NCI-H524 treated with DMSO at 0.1 percent for 48 hours (cell line): ENCODE measurements at regions not wholly inside any gene's neighbourhood (a gene's known extent, or its start where the extent isn't known, plus 50 kb on each side); places are given as distances from the start of the nearest gene placed in this dataset.
"Not testable (repeated sequence)": the region's sequence is repeated elsewhere in the genome, so short reads cannot be mapped to it uniquely, and the experiment has no call there.

Experiments
- DNase-seq: peaks from one replicate; lab custom pipeline; 2025; lab: John Stamatoyannopoulos, UW

DNA sequence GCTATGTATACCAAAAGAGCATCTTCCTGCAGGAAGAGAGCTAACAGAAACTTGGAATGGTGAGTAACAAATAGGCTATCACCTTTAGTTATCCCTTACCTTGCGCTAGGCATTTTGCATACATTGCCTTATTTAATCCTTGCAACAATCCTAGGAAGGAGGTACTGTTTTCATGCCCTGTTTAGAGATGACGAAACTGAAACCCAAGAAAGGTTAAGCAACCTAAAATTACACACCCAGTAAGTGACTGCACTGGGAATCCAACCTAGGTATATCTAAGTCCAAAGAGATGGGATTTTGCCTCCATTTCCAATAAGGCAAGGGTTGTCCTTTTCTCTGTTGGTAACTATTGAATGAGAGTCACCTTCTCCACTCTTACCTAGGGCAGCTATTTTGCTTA is 144.5 kb downstream of the TM2D1 start:
- DNase-seq: no peak

DNA sequence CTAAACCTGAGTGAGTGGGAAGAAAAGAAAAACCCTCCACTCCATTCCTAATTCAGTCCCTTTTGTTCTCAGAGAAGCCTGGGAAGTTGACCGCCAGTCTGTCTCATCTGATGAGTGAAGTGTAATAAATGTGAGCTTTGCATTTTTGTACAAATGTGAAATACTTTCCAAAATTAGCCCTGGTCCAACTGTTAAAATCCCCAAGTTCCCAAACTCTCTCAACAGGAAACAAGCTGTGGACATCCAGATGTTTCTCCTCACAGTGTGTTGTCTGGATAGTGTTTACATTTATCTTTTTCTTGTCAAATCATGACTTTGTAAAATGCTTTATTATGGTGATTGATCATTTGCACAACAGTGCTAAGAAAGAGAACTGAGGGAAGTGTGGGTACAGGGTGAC is 145.1 kb downstream of the TM2D1 start:
- DNase-seq: no peak

DNA sequence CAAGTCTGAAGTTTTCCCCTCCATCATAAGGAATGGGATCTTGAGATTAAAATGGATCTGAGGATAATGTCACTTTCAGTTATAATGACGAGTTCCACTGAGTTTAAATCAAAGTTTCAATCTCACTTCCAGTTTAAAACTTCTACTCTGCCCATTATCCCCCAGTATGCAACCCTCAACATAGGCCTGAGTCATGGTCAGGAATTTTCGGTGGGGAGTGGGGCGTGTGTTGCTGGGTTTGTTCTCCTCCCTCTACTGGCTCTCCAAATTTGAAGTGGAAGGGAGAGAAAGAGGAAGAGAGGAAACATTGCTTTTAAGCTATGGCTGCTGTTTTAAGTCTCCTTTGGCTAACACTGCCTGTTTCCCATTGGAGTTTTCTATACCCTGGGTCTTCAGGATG is 152.9 kb downstream of the TM2D1 start:
- no peak for DNase-seq

DNA sequence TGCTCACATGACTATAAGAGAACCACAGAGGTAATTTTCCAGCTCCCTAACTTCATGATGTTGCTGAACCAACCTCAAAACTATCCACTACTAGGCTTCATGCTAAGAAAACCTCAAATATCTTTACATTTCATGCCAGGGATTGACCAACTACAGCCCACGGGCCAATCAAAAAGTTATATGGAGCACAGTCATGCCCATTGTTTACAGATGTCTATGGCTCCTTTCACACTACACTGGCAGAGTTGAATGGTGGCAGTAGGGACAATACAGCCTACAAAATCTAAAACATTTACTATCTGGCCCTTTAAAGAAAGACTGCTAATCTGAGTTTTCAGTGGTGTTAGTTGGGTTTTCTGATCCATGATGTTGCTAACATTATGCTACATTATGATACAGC is 154.8 kb downstream of the TM2D1 start:
- DNase-seq: no peak

DNA sequence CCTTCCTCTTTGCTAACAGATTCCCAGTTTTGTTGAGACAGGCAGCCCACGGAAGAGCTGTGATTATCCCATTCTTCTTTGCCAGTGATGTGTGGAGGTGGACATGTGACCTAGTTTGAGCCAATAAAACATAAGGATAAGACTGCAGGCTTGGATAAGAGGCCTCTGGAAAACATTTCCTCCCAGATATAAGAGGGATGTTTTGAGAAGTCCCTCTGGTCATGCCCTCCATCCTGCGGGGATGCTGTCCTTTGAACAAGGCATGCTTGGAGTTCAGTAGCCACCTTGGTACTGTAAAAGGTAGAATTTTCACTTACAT is 155.7 kb downstream of the TM2D1 start:
- DNase-seq: peak; percentile 75

- DNase-seq: peak; percentile 75
Measured at GRCh38 chr1:61568460-61569302, 156.3 kb downstream of the TM2D1 start.

GRCh38 chr1:61566177-61566576 is 158.8 kb downstream of the TM2D1 start:
- DNase-seq: no peak

DNA sequence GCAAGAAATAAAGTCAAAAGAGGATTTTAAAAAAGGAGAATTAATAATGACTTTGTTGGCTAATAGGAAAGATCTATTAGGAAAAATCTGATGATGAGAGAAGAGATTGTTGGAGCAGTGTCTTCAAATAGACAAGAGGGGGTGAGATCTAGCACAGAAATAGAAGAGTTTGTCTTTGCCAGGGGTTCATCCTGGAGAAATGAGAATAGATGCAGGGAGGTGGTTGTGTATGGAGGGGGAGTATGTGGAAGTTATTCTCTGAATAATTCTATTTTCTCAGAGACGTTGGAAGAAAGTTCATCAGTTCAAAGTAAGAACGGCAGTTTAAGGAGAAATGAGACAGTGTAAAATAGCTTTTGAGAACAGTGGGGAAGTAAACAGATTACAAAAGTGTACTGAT is 161.3 kb downstream of the TM2D1 start:
- no peak for DNase-seq

- DNase-seq: no peak
Measured at GRCh38 chr1:61561666-61562065, 163.3 kb downstream of the TM2D1 start.

- no peak for DNase-seq
Measured at GRCh38 chr1:61560385-61560784, 164.6 kb downstream of the TM2D1 start.

DNA sequence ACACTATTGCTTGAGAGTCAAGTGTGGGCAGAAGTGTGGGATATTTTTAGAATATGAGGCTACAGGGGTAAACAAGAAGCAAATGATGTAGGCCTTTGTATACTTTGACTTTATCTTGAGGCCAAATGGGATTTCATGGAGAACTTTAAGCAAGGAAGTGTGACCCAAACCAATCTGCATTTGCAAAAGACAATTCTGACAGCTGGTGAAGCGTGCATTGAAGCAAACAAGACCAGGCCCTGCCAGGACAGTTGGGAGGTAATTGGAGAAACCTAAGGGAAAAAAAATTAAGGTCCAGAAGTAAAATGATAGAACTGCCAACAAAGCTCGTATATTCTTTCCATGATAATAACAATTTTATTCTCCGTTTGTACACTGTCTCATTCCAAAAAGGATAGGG is 168.3 kb downstream of the TM2D1 start:
- DNase-seq: no peak

GRCh38 chr1:61552630-61553305 is 172.2 kb downstream of the TM2D1 start:
- DNase-seq: no peak

- DNase-seq: not testable (repeated sequence)
Measured at GRCh38 chr1:61547302-61547701, 177.6 kb downstream of the TM2D1 start.

DNA sequence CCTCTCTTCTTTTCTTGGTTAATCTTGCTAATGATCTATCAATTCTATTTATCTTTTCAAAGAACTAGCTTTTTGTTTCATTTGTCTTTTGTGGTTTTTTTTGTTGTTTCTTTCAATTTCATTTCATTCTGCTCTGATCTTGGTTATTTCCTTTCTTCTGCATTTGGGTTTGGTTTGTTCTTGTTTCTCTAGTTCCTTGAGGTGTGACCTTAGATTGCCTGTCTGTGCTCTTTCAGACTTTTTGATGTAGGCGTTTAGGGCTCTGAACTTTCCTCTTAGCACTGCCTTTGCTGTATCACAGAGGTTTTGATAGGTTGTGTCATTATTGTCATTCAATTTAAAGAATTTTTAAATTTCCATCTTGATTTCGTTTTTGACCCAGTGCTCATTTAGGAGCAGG is 180.1 kb downstream of the TM2D1 start:
- not testable (repeated sequence) for DNase-seq

- not testable (repeated sequence) for DNase-seq
Measured at GRCh38 chr1:61543498-61543897, 181.4 kb downstream of the TM2D1 start.

DNA sequence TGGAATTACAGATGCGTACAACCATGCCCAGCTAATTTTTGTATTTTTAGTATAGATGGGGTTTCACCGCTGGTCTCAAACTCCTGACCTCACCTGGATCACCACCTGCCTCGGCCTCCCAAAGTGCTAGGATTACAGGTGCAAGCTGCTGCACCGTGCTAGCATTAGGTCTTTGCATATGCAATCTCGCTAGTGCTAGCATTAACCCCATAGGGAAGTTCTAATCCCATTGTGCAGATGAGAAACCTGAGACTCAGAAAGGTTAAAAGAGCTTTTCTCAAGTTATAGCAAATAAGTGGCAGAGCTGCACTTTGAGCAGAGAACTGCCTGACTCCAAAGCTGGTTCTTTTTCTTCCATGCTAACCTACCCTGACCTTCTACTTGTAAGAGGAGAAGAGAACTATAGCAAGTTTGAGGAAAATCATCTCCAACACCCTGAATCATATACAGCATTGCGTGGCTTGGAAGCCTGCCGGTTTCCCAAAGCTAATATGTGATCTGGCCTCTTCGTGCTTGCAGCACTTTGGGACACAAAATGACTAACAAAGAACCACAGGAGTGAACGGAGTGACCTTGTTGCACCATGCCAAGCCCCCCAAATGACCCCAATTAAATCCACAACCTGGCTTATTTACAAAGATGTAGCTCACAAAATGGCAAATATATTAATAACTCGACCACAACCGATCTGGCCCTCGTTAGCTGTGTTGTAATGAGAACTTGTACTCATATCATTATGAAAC is 185.1 kb downstream of the TM2D1 start:
- DNase-seq: no peak

- no peak for DNase-seq
Measured at GRCh38 chr1:61538228-61538627, 186.7 kb downstream of the TM2D1 start.

- DNase-seq: no peak
Measured at GRCh38 chr1:61536174-61537108, 188.5 kb downstream of the TM2D1 start.

DNA sequence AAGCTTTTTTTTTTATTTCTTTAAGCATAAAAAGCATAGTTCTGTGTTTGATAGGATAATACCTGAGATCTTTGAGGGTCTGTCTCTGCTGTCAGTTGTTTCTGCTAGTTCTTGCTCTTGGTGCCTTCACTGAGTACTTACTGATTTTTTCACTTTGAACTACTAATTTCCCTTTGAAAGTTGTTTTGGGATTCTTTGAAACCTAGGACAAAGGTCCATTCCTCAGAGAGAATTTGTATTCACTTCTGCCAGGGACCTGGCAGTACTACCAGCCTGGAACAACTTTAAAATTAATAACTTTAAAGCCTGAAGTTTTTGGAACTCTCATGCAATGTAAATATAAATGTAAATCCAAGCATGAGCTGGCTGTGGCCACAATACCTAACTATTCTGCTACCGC is 190.1 kb downstream of the TM2D1 start:
- DNase-seq: no peak

GRCh38 chr1:61533546-61533945 is 191.4 kb downstream of the TM2D1 start:
- no peak for DNase-seq

DNA sequence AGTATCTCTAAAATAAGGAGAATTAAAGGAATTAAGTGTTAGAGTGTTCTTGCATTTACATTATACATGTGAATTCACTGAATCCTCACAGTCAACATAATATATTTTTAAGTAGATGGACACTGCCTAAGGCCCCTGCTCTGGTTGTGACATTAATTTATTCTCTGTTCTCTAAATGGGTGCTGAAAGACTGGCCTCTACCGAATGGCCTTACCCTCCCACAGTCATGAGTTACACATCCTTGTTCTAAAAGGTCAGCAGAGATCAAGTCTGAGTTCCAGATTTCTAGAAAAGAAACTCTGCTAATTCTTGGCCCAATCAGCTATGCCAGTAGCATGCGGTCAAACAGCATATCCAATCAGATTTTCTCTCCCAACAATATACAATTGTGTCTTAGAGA is 193.2 kb downstream of the TM2D1 start:
- no peak for DNase-seq
